Uterus (tissue), 2 donors: ENCODE measurements at regions not wholly inside any gene's neighbourhood (a gene's known extent, or its start where the extent isn't known, plus 50 kb on each side); places are given as distances from the start of the nearest gene placed in this dataset.

ENCODE experiments used
- POLR2A ChIP-seq, 2 donors: fragments of 450-650 bp; IDR thresholded peaks; one replicate each; pipeline ENCODE4 v1.6.1; 2016; ENCODE audit warnings: antibody characterized with exemption in 2 of 2, mild to moderate bottlenecking in 1 of 2, moderate library complexity in 1 of 2
- TF ChIP-seq, protein P1 (sequence below), 4 experiments: fragments of 200-600 bp in 2 of 4; fragments of 450-650 bp in 2 of 4; sonication (generic) in 2 of 4; IDR thresholded peaks; one replicate each; pipeline ENCODE4 v1.5.1; 2016 to 2019; ENCODE audit warnings: antibody characterized with exemption in 4 of 4, mild to moderate bottlenecking in 2 of 4, moderate library complexity in 1 of 4

DNA sequence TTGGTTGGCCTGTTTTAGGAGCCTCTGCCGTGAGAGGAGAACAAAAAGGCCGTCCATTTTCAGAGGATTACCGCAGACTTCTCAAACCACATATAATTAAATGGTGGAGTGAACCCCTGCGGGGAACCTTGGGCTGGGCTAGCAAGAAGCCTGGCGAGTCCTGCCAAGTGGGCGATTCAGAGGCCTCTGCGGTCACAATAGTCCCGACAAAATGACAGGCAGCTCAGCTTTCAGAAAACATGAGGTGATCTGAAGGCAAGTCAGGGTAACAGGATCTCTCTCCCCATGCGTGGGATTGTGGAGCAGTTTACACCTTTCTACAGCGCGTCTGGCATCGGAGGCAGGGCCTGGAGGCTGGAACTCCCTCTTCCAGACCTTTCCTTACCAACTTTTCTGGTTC is 134.8 kb downstream of the ASB7 start:
- TF ChIP-seq, protein P1, sequence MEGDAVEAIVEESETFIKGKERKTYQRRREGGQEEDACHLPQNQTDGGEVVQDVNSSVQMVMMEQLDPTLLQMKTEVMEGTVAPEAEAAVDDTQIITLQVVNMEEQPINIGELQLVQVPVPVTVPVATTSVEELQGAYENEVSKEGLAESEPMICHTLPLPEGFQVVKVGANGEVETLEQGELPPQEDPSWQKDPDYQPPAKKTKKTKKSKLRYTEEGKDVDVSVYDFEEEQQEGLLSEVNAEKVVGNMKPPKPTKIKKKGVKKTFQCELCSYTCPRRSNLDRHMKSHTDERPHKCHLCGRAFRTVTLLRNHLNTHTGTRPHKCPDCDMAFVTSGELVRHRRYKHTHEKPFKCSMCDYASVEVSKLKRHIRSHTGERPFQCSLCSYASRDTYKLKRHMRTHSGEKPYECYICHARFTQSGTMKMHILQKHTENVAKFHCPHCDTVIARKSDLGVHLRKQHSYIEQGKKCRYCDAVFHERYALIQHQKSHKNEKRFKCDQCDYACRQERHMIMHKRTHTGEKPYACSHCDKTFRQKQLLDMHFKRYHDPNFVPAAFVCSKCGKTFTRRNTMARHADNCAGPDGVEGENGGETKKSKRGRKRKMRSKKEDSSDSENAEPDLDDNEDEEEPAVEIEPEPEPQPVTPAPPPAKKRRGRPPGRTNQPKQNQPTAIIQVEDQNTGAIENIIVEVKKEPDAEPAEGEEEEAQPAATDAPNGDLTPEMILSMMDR (IDR thresholded peaks at IDR 0.05), result no peak
- no peak for TF ChIP-seq POLR2A (IDR thresholded peaks at IDR 0.05)
